ENCODE measurements at regions not wholly inside any gene's neighbourhood (a gene's known extent, or its start where the extent isn't known, plus 50 kb on each side); places are given as distances from the start of the nearest gene placed in this dataset.

GRCh38 chr3:16704941-16705340, 99.7 kb upstream of the DAZL start:
- Histone ChIP-seq H3K9me3 (ENCODE audit: control insufficient read depth, insufficient read depth, low read length) (no peaks in the 10 kb centered on the region), H3K23ac (ENCODE audit: low read depth, low read length) (no peak overlapping the region), H3K27ac (ENCODE audit: insufficient read depth, low read length) (no peak overlapping the region), H3K27me3 (ENCODE audit: control insufficient read depth, insufficient read depth, low read length) (0 out of 2 replicates have a peak, but pooled peaks cover 4% of the 10 kb centered on the region), H3K4me2 (ENCODE audit: low read depth, low read length) (no peak overlapping the region), H2AK9ac (replicated peaks; ENCODE audit: low read depth, low read length, poor library complexity) (no peak overlapping the region), H3K9ac (ENCODE audit: low read depth, low read length) (no peak overlapping the region), H4K8ac (ENCODE audit: low read depth in 2 of 2, low read length in 2 of 2) (no peak overlapping the region), H2BK120ac (ENCODE audit: low read depth, low read length) (no peak overlapping the region), H3K36me3 (ENCODE audit: control insufficient read depth, insufficient read depth, low read length) (no peaks in the 10 kb centered on the region), H2AK5ac (ENCODE audit: low read depth, low read length) (no peak overlapping the region), H3K56ac (ENCODE audit: extremely low read depth, insufficient read depth, low read length) (no peak overlapping the region), H2AFZ (replicated peaks; ENCODE audit: low read length, poor library complexity) (no peak overlapping the region), H2BK20ac (ENCODE audit: low read depth, low read length) (no peak overlapping the region), H4K5ac (ENCODE audit: low read depth, low read length) (no peak overlapping the region), H4K91ac (ENCODE audit: insufficient read depth, low read depth, low read length) (no peak overlapping the region), H2BK5ac (ENCODE audit: low read depth, low read length, poor library complexity, severe bottlenecking) (no peak overlapping the region), H2BK15ac (ENCODE audit: low read depth, low read length) (no peak overlapping the region), H3K4ac (ENCODE audit: low read depth, low read length) (no peak overlapping the region), H3K14ac (replicated peaks; ENCODE audit: low read depth, low read length) (no peak overlapping the region), H3K79me1 (ENCODE audit: low read depth in 1 of 2, low read length in 2 of 2) (no peaks in the 10 kb centered on the region), H3K18ac (ENCODE audit: low read depth, low read length) (no peak overlapping the region), H4K20me1 (ENCODE audit: insufficient read depth, low read length) (no peaks in the 10 kb centered on the region), H3K9me1 (ENCODE audit: insufficient read depth, low read length) (no peaks in the 10 kb centered on the region), H3K4me1 (ENCODE audit: control insufficient read depth, insufficient read depth, low read length) (no peaks in the 10 kb centered on the region), H3K4me3 (ENCODE audit: insufficient read depth, low read depth, low read length) (no peak overlapping the region)
- no peak for DNase-seq
- ChIA-PET CTCF (no interaction called here), POLR2A (ENCODE audit: unreplicated experiment) (no interaction called here)
- TF ChIP-seq RFX5 (IDR thresholded peaks at IDR 0.05; ENCODE audit: low read depth, low read length): no peak
- no peak for TF ChIP-seq CEBPB (IDR thresholded peaks at IDR 0.05; ENCODE audit: low read depth, low read length)
- no peak for TF ChIP-seq FOS (IDR thresholded peaks at IDR 0.05; ENCODE audit: low read depth, low read length)
- no peak for TF ChIP-seq POLR2A (IDR thresholded peaks at IDR 0.05; ENCODE audit: low read depth, low read length)
- TF ChIP-seq MXI1 (IDR thresholded peaks at IDR 0.05; ENCODE audit: borderline replicate concordance, low read depth, low read length): no peak
- TF ChIP-seq RAD21 (IDR thresholded peaks at IDR 0.05; ENCODE audit: low read length): no peak
- no peak for TF ChIP-seq SMC3 (IDR thresholded peaks at IDR 0.05; ENCODE audit: low read depth, low read length)
- TF ChIP-seq USF2 (IDR thresholded peaks at IDR 0.05; ENCODE audit: low read depth, low read length): no peak
- no peak for TF ChIP-seq NFE2L2 (IDR thresholded peaks at IDR 0.05; ENCODE audit: low read depth, low read length)
- TF ChIP-seq BHLHE40 (IDR thresholded peaks at IDR 0.05; ENCODE audit: low read depth, low read length): no peak
- no peak for TF ChIP-seq RCOR1 (IDR thresholded peaks at IDR 0.05; ENCODE audit: insufficient replicate concordance, low read length)
- WGBS, 2 experiments (ENCODE audit: extremely low coverage in 2 of 2, insufficient read length in 1 of 2): no CpG with 5 or more reads among the region's 2 CpGs
- dilution Hi-C loops (cut with HindIII; ENCODE audit: low sequenced_read_pairs, unreplicated experiment): no loop called here
- in situ Hi-C loops (cut with MboI; ENCODE audit: low sequenced_read_pairs): no loop called here
- no peak for ATAC-seq (ENCODE audit: low read depth)
- no TSS peak for BruUV-seq (replicated peaks)
- intact Hi-C loops (cut with micrococcal nuclease): no loop called here

Measured in IMR-90 (cell line).